ENCODE measurements at regions not wholly inside any gene's neighbourhood (a gene's known extent, or its start where the extent isn't known, plus 50 kb on each side); places are given as distances from the start of the nearest gene placed in this dataset.

GRCh38 chr10:30793093-30793492 is 163.5 kb upstream of the LYZL2 start:
- DNase-seq = no peak

- DNase-seq = no peak
These were observed 162.5 kb upstream of the LYZL2 start for GRCh38 chr10:30792025-30792424.

GRCh38 chr10:30791197-30791611 is 161.7 kb upstream of the LYZL2 start:
- DNase-seq = no peak

GRCh38 chr10:30789806-30790205 is 160.3 kb upstream of the LYZL2 start:
- no peak for DNase-seq

GRCh38 chr10:30788307-30788706 is 158.8 kb upstream of the LYZL2 start:
- DNase-seq = no peak

- no peak for DNase-seq
These were observed 157.4 kb upstream of the LYZL2 start for GRCh38 chr10:30786906-30787305.

GRCh38 chr10:30786131-30786530 is 156.6 kb upstream of the LYZL2 start:
- DNase-seq = peak; percentile 26 to 31

- peak; percentile 59 to 66 for DNase-seq
These were observed 155.5 kb upstream of the LYZL2 start for GRCh38 chr10:30784897-30785605.

GRCh38 chr10:30784524-30784896 is 155.0 kb upstream of the LYZL2 start:
- no peak for DNase-seq

GRCh38 chr10:30783939-30784501 is 154.5 kb upstream of the LYZL2 start:
- peak; percentile 88 to 89 for DNase-seq

GRCh38 chr10:30782537-30783461 is 153.2 kb upstream of the LYZL2 start:
- DNase-seq = no peak

- no peak for DNase-seq
These were observed 152.6 kb upstream of the LYZL2 start for GRCh38 chr10:30782157-30782536.

GRCh38 chr10:30781670-30782121 is 152.1 kb upstream of the LYZL2 start:
- DNase-seq = no peak

- no peak for DNase-seq
These were observed 149.2 kb upstream of the LYZL2 start for GRCh38 chr10:30778769-30779168.

- no peak for DNase-seq
These were observed 146.4 kb upstream of the LYZL2 start for GRCh38 chr10:30775779-30776591.

- no peak for DNase-seq
These were observed 144.7 kb upstream of the LYZL2 start for GRCh38 chr10:30774261-30774660.

- DNase-seq = no peak
These were observed 143.9 kb upstream of the LYZL2 start for GRCh38 chr10:30773501-30773900.

- no peak for DNase-seq
These were observed 141.3 kb upstream of the LYZL2 start for GRCh38 chr10:30770816-30771215.

GRCh38 chr10:30770229-30770628 is 140.7 kb upstream of the LYZL2 start:
- DNase-seq = no peak

GRCh38 chr10:30769361-30769760 is 139.8 kb upstream of the LYZL2 start:
- DNase-seq = no peak

- no peak for DNase-seq
These were observed 136.1 kb upstream of the LYZL2 start for GRCh38 chr10:30765616-30766015.

- DNase-seq = no peak
These were observed 135.6 kb upstream of the LYZL2 start for GRCh38 chr10:30765022-30765615.
